ENCODE measurements at regions not wholly inside any gene's neighbourhood (a gene's known extent, or its start where the extent isn't known, plus 50 kb on each side); places are given as distances from the start of the nearest gene placed in this dataset.

GRCh38 chr2:55973673-55974072, 50.1 kb upstream of the EFEMP1 start:
- no peak for DNase-seq

- no peak for DNase-seq
Observed at GRCh38 chr2:55976681-55977080, 53.1 kb upstream of the EFEMP1 start.

- DNase-seq: no peak
Observed at GRCh38 chr2:55985406-55985805, 61.8 kb upstream of the EFEMP1 start.

- DNase-seq: no peak
Observed at GRCh38 chr2:55986001-55986400, 62.4 kb upstream of the EFEMP1 start.

GRCh38 chr2:55986700-55987440, 63.3 kb upstream of the EFEMP1 start:
- DNase-seq: no peak

- DNase-seq: no peak
Observed at GRCh38 chr2:55989405-55989804, 65.8 kb upstream of the EFEMP1 start.

- DNase-seq: no peak
Observed at GRCh38 chr2:55992455-55992854, 68.9 kb upstream of the EFEMP1 start.

GRCh38 chr2:55993685-55994084, 70.1 kb upstream of the EFEMP1 start:
- no peak for DNase-seq

GRCh38 chr2:55995211-55995610, 71.6 kb upstream of the EFEMP1 start:
- no peak for DNase-seq

- no peak for DNase-seq
Observed at GRCh38 chr2:55995902-55996301, 72.3 kb upstream of the EFEMP1 start.

GRCh38 chr2:55999231-55999630, 75.6 kb upstream of the EFEMP1 start:
- no peak for DNase-seq

GRCh38 chr2:55999790-56000189, 76.2 kb upstream of the EFEMP1 start:
- no peak for DNase-seq

GRCh38 chr2:56001947-56002346, 78.4 kb upstream of the EFEMP1 start:
- DNase-seq: no peak

GRCh38 chr2:56008661-56009431, 85.3 kb upstream of the EFEMP1 start:
- DNase-seq: peak; percentile 94

- DNase-seq: peak; percentile 62
Observed at GRCh38 chr2:56009758-56010458, 86.3 kb upstream of the EFEMP1 start.

GRCh38 chr2:56011624-56012023, 88.0 kb upstream of the EFEMP1 start:
- DNase-seq: no peak

GRCh38 chr2:56012221-56012765, 88.7 kb upstream of the EFEMP1 start:
- DNase-seq: no peak

GRCh38 chr2:56013475-56013874, 89.9 kb upstream of the EFEMP1 start:
- no peak for DNase-seq

- no peak for DNase-seq
Observed at GRCh38 chr2:56014046-56014730, 90.6 kb upstream of the EFEMP1 start.

- DNase-seq: no peak
Observed at GRCh38 chr2:56015711-56016115, 92.1 kb upstream of the EFEMP1 start.

GRCh38 chr2:56017784-56018183, 94.2 kb upstream of the EFEMP1 start:
- no peak for DNase-seq

- no peak for DNase-seq
Observed at GRCh38 chr2:56018267-56018666, 94.7 kb upstream of the EFEMP1 start.

GRCh38 chr2:56021136-56021474, 97.5 kb upstream of the EFEMP1 start:
- DNase-seq: no peak

Measured in NCI-H1105 treated with DMSO at 0.1 percent for 48 hours (cell line).